ENCODE measurements at regions not wholly inside any gene's neighbourhood (a gene's known extent, or its start where the extent isn't known, plus 50 kb on each side); places are given as distances from the start of the nearest gene placed in this dataset.

GRCh38 chr12:43245947-43246346 is 306.1 kb downstream of the ADAMTS20 start:
- Histone ChIP-seq H3K27ac (ENCODE audit: low read depth, low read length) (no peak overlapping the region), H4K20me1 (ENCODE audit: insufficient read depth) (no peaks in the 10 kb centered on the region), H3K4me2 (ENCODE audit: low read length) (no peak overlapping the region), H3K36me3 (ENCODE audit: control insufficient read depth in 1 of 2, insufficient read depth in 2 of 2, low read length in 2 of 2) (no peaks in the 10 kb centered on the region), H3K9me3 (ENCODE audit: control insufficient read depth in 1 of 2, insufficient read depth in 1 of 2, low read depth in 1 of 2, low read length in 2 of 2) (no peaks in the 10 kb centered on the region), H3K9me2 (ENCODE audit: insufficient read depth) (no peaks in the 10 kb centered on the region), H3K4me1 (ENCODE audit: control insufficient read depth in 1 of 2, insufficient read depth in 2 of 2, low read length in 2 of 2) (no peaks in the 10 kb centered on the region), H2AFZ (ENCODE audit: low read depth, low read length, poor library complexity, severe bottlenecking) (no peak overlapping the region), H3K27me3 (ENCODE audit: insufficient read depth, low read length) (no peaks in the 10 kb centered on the region), H3K9ac (ENCODE audit: low read length) (no peak overlapping the region), H3K4me3 (replicated peaks in 1 of 2; ENCODE audit: low read depth in 1 of 2, low read length in 2 of 2) (no peak overlapping the region), H3K79me2 (ENCODE audit: insufficient read depth, low read length) (no peaks in the 10 kb centered on the region)
- ATAC-seq = no peak
- BruUV-seq (replicated peaks) = no TSS peak
- CTCF ChIA-PET = no interaction called here
- no peak for DNase-seq (ENCODE audit: low read depth, low spot score)
- RAD21 ChIA-PET (ENCODE audit: low non-redundant PET in 1 of 2, low total read pairs in 2 of 2, uncharacterized antibody in 2 of 2, unreplicated experiment in 2 of 2) = no interaction called here
- POLR2A ChIA-PET = no interaction called here
- TF ChIP-seq CTCF (IDR thresholded peaks at IDR 0.05 in 2 of 3, conservative IDR thresholded peaks at IDR 0.05 in 1 of 3; ENCODE audit: borderline replicate concordance in 1 of 3, insufficient read depth in 1 of 3, low read depth in 2 of 3, low read length in 2 of 3) = no peak
- TF ChIP-seq SIN3A (IDR thresholded peaks at IDR 0.05; ENCODE audit: low read depth) = no peak
- TF ChIP-seq RAD21 (IDR thresholded peaks at IDR 0.05; ENCODE audit: low read depth) = no peak
- TF ChIP-seq ZFX (IDR thresholded peaks at IDR 0.05) = no peak
- intact Hi-C loops (cut with micrococcal nuclease) = no loop called here

- no peaks in the 10 kb centered on the region for H3K9me2 ChIP-seq (ENCODE audit: insufficient read depth)
- POLR2A ChIA-PET = no interaction called here
- DNase-seq (ENCODE audit: low read depth, low spot score) = no peak
- no peak overlapping the region for H3K27ac ChIP-seq (ENCODE audit: low read depth, low read length)
- no peaks in the 10 kb centered on the region for H4K20me1 ChIP-seq (ENCODE audit: insufficient read depth)
- H3K79me2 ChIP-seq (ENCODE audit: insufficient read depth, low read length) = no peaks in the 10 kb centered on the region
- ATAC-seq = no peak
- no peaks in the 10 kb centered on the region for H3K4me1 ChIP-seq (ENCODE audit: control insufficient read depth in 1 of 2, insufficient read depth in 2 of 2, low read length in 2 of 2)
- TF ChIP-seq CBX3 (IDR thresholded peaks at IDR 0.05; ENCODE audit: low read depth) = no peak
- TF ChIP-seq CEBPB (IDR thresholded peaks at IDR 0.05; ENCODE audit: low read depth) = no peak
- no peak for TF ChIP-seq ZNF274 (IDR thresholded peaks at IDR 0.05; ENCODE audit: low read depth, low read length)
- TF ChIP-seq ELF1 (IDR thresholded peaks at IDR 0.05; ENCODE audit: borderline replicate concordance, low read depth) = no peak
- TF ChIP-seq MAX (IDR thresholded peaks at IDR 0.05) = no peak
- TF ChIP-seq POLR2A (IDR thresholded peaks at IDR 0.05; ENCODE audit: borderline replicate concordance, extremely low read depth, insufficient read depth, insufficient read length) = no peak
- no peak for TF ChIP-seq YY1 (IDR thresholded peaks at IDR 0.05; ENCODE audit: extremely low read depth, insufficient replicate concordance, low read depth, low read length)
- no peak for TF ChIP-seq ZFX (IDR thresholded peaks at IDR 0.05)
- no peak for TF ChIP-seq SIN3A (IDR thresholded peaks at IDR 0.05; ENCODE audit: low read depth)
- TF ChIP-seq FOSL1 (IDR thresholded peaks at IDR 0.05; ENCODE audit: low read depth) = no peak
- TF ChIP-seq POLR2AphosphoS5 (IDR thresholded peaks at IDR 0.05; ENCODE audit: low read depth, low read length) = no peak
- no peak overlapping the region for H3K4me3 ChIP-seq (replicated peaks in 1 of 2; ENCODE audit: low read depth in 1 of 2, low read length in 2 of 2)
- CTCF ChIA-PET = interaction anchor here (0.6 kb wide), 1 partner anchor 736 kb away, joined by 4 read pairs; no protein-coding TSS in a partner anchor
- no peaks in the 10 kb centered on the region for H3K9me3 ChIP-seq (ENCODE audit: control insufficient read depth in 1 of 2, insufficient read depth in 1 of 2, low read depth in 1 of 2, low read length in 2 of 2)
- H3K9ac ChIP-seq (ENCODE audit: low read length) = no peak overlapping the region
- RAD21 ChIA-PET (ENCODE audit: low non-redundant PET in 1 of 2, low total read pairs in 2 of 2, uncharacterized antibody in 2 of 2, unreplicated experiment in 2 of 2) = no interaction called here
- no peak overlapping the region for H3K4me2 ChIP-seq (ENCODE audit: low read length)
- no peaks in the 10 kb centered on the region for H3K36me3 ChIP-seq (ENCODE audit: control insufficient read depth in 1 of 2, insufficient read depth in 2 of 2, low read length in 2 of 2)
- intact Hi-C loops (cut with micrococcal nuclease) = no loop called here
- BruUV-seq (replicated peaks) = no TSS peak
- H2AFZ ChIP-seq (ENCODE audit: low read depth, low read length, poor library complexity, severe bottlenecking) = no peak overlapping the region
- no peaks in the 10 kb centered on the region for H3K27me3 ChIP-seq (ENCODE audit: insufficient read depth, low read length)
Measured at GRCh38 chr12:43241986-43242385, 310.0 kb downstream of the ADAMTS20 start.
